Epithelial cell of esophagus (primary cell): ENCODE measurements at regions not wholly inside any gene's neighbourhood (a gene's known extent, or its start where the extent isn't known, plus 50 kb on each side); places are given as distances from the start of the nearest gene placed in this dataset.

Experiments used
- DNase-seq: peaks from one replicate; pipeline ENCODE4 v3.0.0; 2010; ENCODE audit warnings: low read depth
- H3K4me3 ChIP-seq: 2 replicates; pipeline ENCODE4 v1.5.1; 2011; ENCODE audit warnings: mild to moderate bottlenecking, low read length, control low read depth
- CTCF ChIP-seq: IDR thresholded peaks from 2 replicates; pipeline ENCODE4 v1.5.1; 2011; ENCODE audit warnings: low read depth, mild to moderate bottlenecking, low read length, control low read depth, inconsistent platforms; ENCODE audit not compliant: insufficient read depth; ENCODE audit errors: missing control alignments

GRCh38 chr1:218694636-218695035 lies 349.5 kb downstream of the TGFB2 start:
- no peak for TF ChIP-seq CTCF
- no peak for DNase-seq
- H3K4me3 ChIP-seq: no peak overlapping the region

GRCh38 chr1:218695525-218695924 lies 350.4 kb downstream of the TGFB2 start:
- no peak for DNase-seq
- H3K4me3 ChIP-seq: no peak overlapping the region
- TF ChIP-seq CTCF: no peak

- no peak for TF ChIP-seq CTCF
- H3K4me3 ChIP-seq: no peak overlapping the region
- DNase-seq: no peak
These were observed 353.0 kb downstream of the TGFB2 start for GRCh38 chr1:218698141-218698540.

GRCh38 chr1:218699421-218699820 lies 354.3 kb downstream of the TGFB2 start:
- no peak overlapping the region for H3K4me3 ChIP-seq
- no peak for TF ChIP-seq CTCF
- DNase-seq: no peak

- H3K4me3 ChIP-seq: no peak overlapping the region
- no peak for TF ChIP-seq CTCF
- no peak for DNase-seq
These were observed 354.7 kb downstream of the TGFB2 start for GRCh38 chr1:218699865-218700264.

- no peak for DNase-seq
- TF ChIP-seq CTCF: no peak
- H3K4me3 ChIP-seq: no peak overlapping the region
These were observed 355.5 kb downstream of the TGFB2 start for GRCh38 chr1:218700666-218701065.

- no peak for DNase-seq
- TF ChIP-seq CTCF: no peak
- H3K4me3 ChIP-seq: no peak overlapping the region
These were observed 356.0 kb downstream of the TGFB2 start for GRCh38 chr1:218701131-218701530.
